ENCODE measurements at regions not wholly inside any gene's neighbourhood (a gene's known extent, or its start where the extent isn't known, plus 50 kb on each side); places are given as distances from the start of the nearest gene placed in this dataset.

- Histone ChIP-seq H2BK15ac (ENCODE audit: low read depth, low read length) (no peak overlapping the region), H3K4me1 (ENCODE audit: insufficient read depth, low read length) (no peaks in the 10 kb centered on the region), H2BK12ac (ENCODE audit: insufficient read length, low read depth, low read length) (no peak overlapping the region), H4K91ac (ENCODE audit: insufficient read length, low read depth, low read length) (no peak overlapping the region), H3K56ac (ENCODE audit: insufficient read length, low read depth, low read length) (no peak overlapping the region), H3K4me2 (ENCODE audit: insufficient read depth, insufficient read length, low read length) (no peak overlapping the region), H2BK20ac (ENCODE audit: low read depth, low read length, poor library complexity, severe bottlenecking) (no peak overlapping the region), H3K79me2 (ENCODE audit: insufficient read depth, low read length) (no peaks in the 10 kb centered on the region), H4K8ac (replicated peaks; ENCODE audit: insufficient read length, low read depth, low read length) (no peak overlapping the region), H4K20me1 (ENCODE audit: control insufficient read depth, insufficient read depth, insufficient read length) (no peaks in the 10 kb centered on the region), H3K23me2 (ENCODE audit: insufficient read length, low read depth, low read length, poor library complexity, severe bottlenecking) (no peaks in the 10 kb centered on the region), H4K5ac (ENCODE audit: insufficient read length, low read depth, low read length) (no peak overlapping the region), H2AFZ (ENCODE audit: low read length) (no peak overlapping the region), H2BK120ac (ENCODE audit: low read depth, low read length, poor library complexity, severe bottlenecking) (no peak overlapping the region), H3K27ac (ENCODE audit: insufficient read length, low read depth, low read length) (no peak overlapping the region), H3K4ac (ENCODE audit: low read depth, low read length) (no peak overlapping the region), H3T11ph (ENCODE audit: low read length) (no peak overlapping the region), H2AK5ac (ENCODE audit: insufficient read length, low read length) (no peak overlapping the region), H3K18ac (ENCODE audit: insufficient read length, low read depth, low read length) (no peak overlapping the region), H3K27me3 (ENCODE audit: insufficient read depth, low read length) (no peaks in the 10 kb centered on the region), H3K9ac (ENCODE audit: extremely low read depth, insufficient read length, low read length) (no peak overlapping the region), H2BK5ac (ENCODE audit: insufficient read length, low read length) (no peak overlapping the region), H3K23ac (ENCODE audit: insufficient read length, low read depth, low read length) (no peak overlapping the region), H3K9me3 (ENCODE audit: control insufficient read depth, low read depth, low read length) (no peaks in the 10 kb centered on the region), H3K14ac (ENCODE audit: insufficient read depth, low read length) (no peak overlapping the region), H3K79me1 (ENCODE audit: insufficient read depth, low read depth, low read length, poor library complexity, severe bottlenecking) (no peaks in the 10 kb centered on the region)
- H3K27ac Mint-ChIP-seq, result no peak overlapping the region
- H3K4me1 Mint-ChIP-seq, result peaks cover 2 to 4% of the 10 kb centered on the region in 2 experiments; a peak in 2 of 4 replicates
- no peak for DNase-seq
- no peaks in the 10 kb centered on the region; a peak in 1 of 7 replicates for H3K36me3 Mint-ChIP-seq (ENCODE audit: insufficient read depth in 1 of 3, low read depth in 3 of 3)
- TF ChIP-seq CTCF (conservative IDR thresholded peaks at IDR 0.05), result no peak
- H3K9me3 Mint-ChIP-seq, result no peaks in the 10 kb centered on the region
- H3K4me3 Mint-ChIP-seq, result no peak overlapping the region
- no CpG with 5 or more reads among the region's 15 CpGs for WGBS (ENCODE audit: extremely low coverage, insufficient read length, low lambda C conversion rate)
- no peaks in the 10 kb centered on the region for H3K27me3 Mint-ChIP-seq (ENCODE audit: low read depth)
These were observed 142.4 kb downstream of the GLUL start for GRCh38 chr1:182249201-182249676.

Measured in H9 (cell line).